Suppressor macrophage (primary cell): ENCODE measurements at regions not wholly inside any gene's neighbourhood (a gene's known extent, or its start where the extent isn't known, plus 50 kb on each side); places are given as distances from the start of the nearest gene placed in this dataset.
A peak's percentile ranks its signal among the peaks of the same experiment; 100 is the strongest.

ENCODE experiments used
- DNase-seq, 4 experiments: peaks; one replicate each; pipeline ENCODE4 v3.0.0-alpha.2; 2020 to 2022

- DNase-seq, result no peak
These were observed 84.7 kb upstream of the TNFAIP3 start for GRCh38 chr6:137782166-137783039.

- DNase-seq, result no peak
These were observed 83.3 kb upstream of the TNFAIP3 start for GRCh38 chr6:137783710-137784109.

- no peak for DNase-seq
These were observed 82.5 kb upstream of the TNFAIP3 start for GRCh38 chr6:137784583-137784982.

GRCh38 chr6:137787016-137787415 lies 80.0 kb upstream of the TNFAIP3 start:
- no peak for DNase-seq

GRCh38 chr6:137788248-137788647 lies 78.8 kb upstream of the TNFAIP3 start:
- DNase-seq, result no peak

- DNase-seq, result no peak
These were observed 75.5 kb upstream of the TNFAIP3 start for GRCh38 chr6:137791281-137792159.

- DNase-seq, result no peak
These were observed 74.7 kb upstream of the TNFAIP3 start for GRCh38 chr6:137792160-137793033.

- DNase-seq, result no peak
These were observed 73.1 kb upstream of the TNFAIP3 start for GRCh38 chr6:137793805-137794515.

- DNase-seq, result peak in 3 of 4 experiments; percentile 49 to 55 (median 51)
These were observed 72.4 kb upstream of the TNFAIP3 start for GRCh38 chr6:137794516-137795201.

- DNase-seq, result no peak
These were observed 71.6 kb upstream of the TNFAIP3 start for GRCh38 chr6:137795501-137795900.

- DNase-seq, result no peak
These were observed 68.8 kb upstream of the TNFAIP3 start for GRCh38 chr6:137798261-137798660.

- no peak for DNase-seq
These were observed 68.2 kb upstream of the TNFAIP3 start for GRCh38 chr6:137798846-137799245.

- peak; percentile 62 to 84 (median 72) for DNase-seq
These were observed 67.0 kb upstream of the TNFAIP3 start for GRCh38 chr6:137799950-137800568.

GRCh38 chr6:137800762-137801161 lies 66.3 kb upstream of the TNFAIP3 start:
- no peak for DNase-seq

- DNase-seq, result peak in 1 of 4 experiments; percentile 40
These were observed 65.5 kb upstream of the TNFAIP3 start for GRCh38 chr6:137801352-137802114.

- DNase-seq, result no peak
These were observed 64.5 kb upstream of the TNFAIP3 start for GRCh38 chr6:137802408-137803182.

GRCh38 chr6:137804637-137805036 lies 62.4 kb upstream of the TNFAIP3 start:
- no peak for DNase-seq

GRCh38 chr6:137805622-137806021 lies 61.4 kb upstream of the TNFAIP3 start:
- no peak for DNase-seq
